ENCODE measurements at regions not wholly inside any gene's neighbourhood (a gene's known extent, or its start where the extent isn't known, plus 50 kb on each side); places are given as distances from the start of the nearest gene placed in this dataset.

DNA sequence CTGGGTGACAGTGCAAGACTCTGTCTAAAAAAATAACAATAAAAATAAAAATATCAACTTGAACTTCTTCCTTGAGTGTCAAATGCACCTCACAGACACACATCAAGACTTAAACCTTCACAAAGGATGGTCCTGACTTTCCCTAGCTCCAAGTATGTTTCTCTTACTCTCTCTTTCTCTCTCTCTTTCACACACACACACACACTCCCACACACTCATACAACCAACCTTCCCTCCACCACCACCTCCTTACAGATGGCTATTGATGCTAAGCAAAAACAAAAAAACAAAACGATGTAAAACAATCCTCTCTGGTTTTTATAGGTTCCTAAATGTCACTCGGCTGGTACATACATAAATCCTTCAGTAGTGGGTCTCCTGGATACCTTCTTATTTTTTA, 67.4 kb upstream of the ACVR2A start:
- no peak for TF ChIP-seq CTCF (IDR thresholded peaks at IDR 0.05; ENCODE audit: insufficient read depth, low read depth, low read length)
- H3K4me3 ChIP-seq (ENCODE audit: low read depth, low read length): no peak overlapping the region
- no peak for DNase-seq (ENCODE audit: low read depth)

GRCh38 chr2:147774805-147775204, 70.0 kb upstream of the ACVR2A start:
- no peak overlapping the region for H3K4me3 ChIP-seq (ENCODE audit: low read depth, low read length)
- no peak for DNase-seq (ENCODE audit: low read depth)
- TF ChIP-seq CTCF (IDR thresholded peaks at IDR 0.05; ENCODE audit: insufficient read depth, low read depth, low read length): no peak

GRCh38 chr2:147773479-147773878, 71.3 kb upstream of the ACVR2A start:
- DNase-seq (ENCODE audit: low read depth): no peak
- H3K4me3 ChIP-seq (ENCODE audit: low read depth, low read length): no peak overlapping the region
- TF ChIP-seq CTCF (IDR thresholded peaks at IDR 0.05; ENCODE audit: insufficient read depth, low read depth, low read length): no peak

- no peak for DNase-seq (ENCODE audit: low read depth)
- no peak overlapping the region for H3K4me3 ChIP-seq (ENCODE audit: low read depth, low read length)
- no peak for TF ChIP-seq CTCF (IDR thresholded peaks at IDR 0.05; ENCODE audit: insufficient read depth, low read depth, low read length)
Measured at GRCh38 chr2:147772781-147773180, 72.0 kb upstream of the ACVR2A start.

DNA sequence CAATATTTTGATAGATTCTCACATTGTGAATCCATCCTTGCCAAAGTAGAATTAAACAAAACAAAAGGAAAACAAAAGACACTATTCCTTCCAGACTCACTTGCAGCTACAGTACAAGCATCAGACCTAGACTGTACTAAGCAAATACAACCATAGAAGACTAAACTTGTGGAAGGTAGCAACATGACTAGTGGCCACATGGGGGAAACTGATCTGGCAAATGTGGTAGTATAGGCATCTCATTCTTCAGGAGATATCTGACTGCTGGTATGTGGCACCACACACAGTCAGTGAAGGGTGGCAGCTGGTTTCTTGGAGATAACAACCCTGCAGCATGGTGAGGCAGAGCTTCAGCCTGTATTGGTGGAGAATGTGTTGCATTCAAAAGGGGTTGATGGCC, 81.0 kb upstream of the ACVR2A start:
- no peak overlapping the region for H3K4me3 ChIP-seq (ENCODE audit: low read depth, low read length)
- no peak for DNase-seq (ENCODE audit: low read depth)
- TF ChIP-seq CTCF (IDR thresholded peaks at IDR 0.05; ENCODE audit: insufficient read depth, low read depth, low read length): no peak

- H3K4me3 ChIP-seq (ENCODE audit: low read depth, low read length): no peak overlapping the region
- TF ChIP-seq CTCF (IDR thresholded peaks at IDR 0.05; ENCODE audit: insufficient read depth, low read depth, low read length): no peak
- DNase-seq (ENCODE audit: low read depth): no peak
Measured at GRCh38 chr2:147760984-147761383, 83.8 kb upstream of the ACVR2A start.

DNA sequence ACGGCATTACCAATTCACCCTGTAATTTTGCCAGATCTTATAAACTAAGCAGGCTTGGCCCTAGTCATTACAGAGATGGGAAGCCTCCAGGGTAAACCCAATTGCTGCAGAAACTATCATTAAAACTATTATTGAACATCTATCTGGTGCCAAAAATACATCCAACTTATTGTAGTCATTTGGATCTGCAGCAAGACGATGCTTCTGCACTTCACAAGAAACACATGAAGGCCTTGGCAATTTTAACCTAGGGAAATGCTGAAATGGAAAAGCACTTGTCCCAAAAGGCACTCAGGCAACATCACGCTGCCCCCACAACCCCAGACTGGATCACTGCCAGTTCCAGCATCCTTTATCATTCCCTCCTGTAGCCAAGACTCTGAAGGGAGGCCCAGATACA, 85.3 kb upstream of the ACVR2A start:
- TF ChIP-seq CTCF (IDR thresholded peaks at IDR 0.05; ENCODE audit: insufficient read depth, low read depth, low read length): no peak
- no peak overlapping the region for H3K4me3 ChIP-seq (ENCODE audit: low read depth, low read length)
- no peak for DNase-seq (ENCODE audit: low read depth)
